ENCODE measurements at regions not wholly inside any gene's neighbourhood (a gene's known extent, or its start where the extent isn't known, plus 50 kb on each side); places are given as distances from the start of the nearest gene placed in this dataset.

GRCh38 chr5:31121224-31121623 lies 72.3 kb upstream of the CDH6 start:
- TF ChIP-seq, protein P1, sequence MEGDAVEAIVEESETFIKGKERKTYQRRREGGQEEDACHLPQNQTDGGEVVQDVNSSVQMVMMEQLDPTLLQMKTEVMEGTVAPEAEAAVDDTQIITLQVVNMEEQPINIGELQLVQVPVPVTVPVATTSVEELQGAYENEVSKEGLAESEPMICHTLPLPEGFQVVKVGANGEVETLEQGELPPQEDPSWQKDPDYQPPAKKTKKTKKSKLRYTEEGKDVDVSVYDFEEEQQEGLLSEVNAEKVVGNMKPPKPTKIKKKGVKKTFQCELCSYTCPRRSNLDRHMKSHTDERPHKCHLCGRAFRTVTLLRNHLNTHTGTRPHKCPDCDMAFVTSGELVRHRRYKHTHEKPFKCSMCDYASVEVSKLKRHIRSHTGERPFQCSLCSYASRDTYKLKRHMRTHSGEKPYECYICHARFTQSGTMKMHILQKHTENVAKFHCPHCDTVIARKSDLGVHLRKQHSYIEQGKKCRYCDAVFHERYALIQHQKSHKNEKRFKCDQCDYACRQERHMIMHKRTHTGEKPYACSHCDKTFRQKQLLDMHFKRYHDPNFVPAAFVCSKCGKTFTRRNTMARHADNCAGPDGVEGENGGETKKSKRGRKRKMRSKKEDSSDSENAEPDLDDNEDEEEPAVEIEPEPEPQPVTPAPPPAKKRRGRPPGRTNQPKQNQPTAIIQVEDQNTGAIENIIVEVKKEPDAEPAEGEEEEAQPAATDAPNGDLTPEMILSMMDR (conservative IDR thresholded peaks at IDR 0.05 in 1 of 2, IDR thresholded peaks at IDR 0.05 in 1 of 2; ENCODE audit: low read depth in 1 of 2, low read length in 2 of 2) = no peak
- TF ChIP-seq EZH2 (IDR thresholded peaks at IDR 0.05; ENCODE audit: low read length, missing control alignments) = no peak

All from fibroblast of lung (primary cell).